CMK (cell line): ENCODE measurements at regions not wholly inside any gene's neighbourhood (a gene's known extent, or its start where the extent isn't known, plus 50 kb on each side); places are given as distances from the start of the nearest gene placed in this dataset.
"Not testable (repeated sequence)": the region's sequence is repeated elsewhere in the genome, so short reads cannot be mapped to it uniquely, and the experiment has no call there.

Experiments used
- DNase-seq: peaks from one replicate; pipeline ENCODE4 v3.0.0-alpha.2; 2010; ENCODE audit warnings: low read depth

DNA sequence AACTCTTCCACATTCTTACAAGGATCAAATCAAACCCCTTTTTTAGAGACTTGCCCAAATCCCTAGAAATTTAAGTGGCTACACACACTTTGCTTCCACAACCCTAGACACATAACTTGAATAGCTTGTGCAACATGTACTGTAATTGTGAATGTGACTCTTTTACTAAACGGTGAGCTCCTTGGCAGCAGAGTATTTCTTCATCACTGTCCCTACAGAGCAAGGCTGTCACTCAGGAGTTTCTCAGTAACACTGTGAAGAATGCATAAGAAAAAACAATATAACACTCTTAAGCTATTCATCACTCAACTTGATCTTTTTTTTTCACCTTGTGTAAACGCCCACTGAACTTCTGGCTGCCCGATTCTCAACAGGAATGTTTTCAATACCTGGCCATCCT is 53.8 kb upstream of the ADAMTS18 start:
- DNase-seq = no peak

DNA sequence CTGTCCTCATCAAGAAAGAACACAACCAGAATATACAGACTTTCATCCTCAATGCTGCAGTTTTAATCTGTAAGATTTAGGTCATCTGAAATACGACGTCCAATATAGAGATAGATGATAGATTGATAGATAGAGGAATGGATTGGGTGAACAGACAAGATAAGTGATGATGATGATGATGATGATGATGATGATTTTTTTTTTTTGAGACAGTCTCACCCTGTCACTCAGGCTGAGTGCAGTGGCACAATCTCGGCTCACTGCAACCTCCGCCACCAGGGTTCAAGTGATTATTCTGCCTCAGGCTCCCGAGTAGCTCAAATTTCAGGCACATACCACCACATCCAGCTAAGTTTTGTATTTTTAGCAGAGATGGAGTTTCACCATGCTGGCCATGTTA is 56.3 kb upstream of the ADAMTS18 start:
- DNase-seq = no peak

DNA sequence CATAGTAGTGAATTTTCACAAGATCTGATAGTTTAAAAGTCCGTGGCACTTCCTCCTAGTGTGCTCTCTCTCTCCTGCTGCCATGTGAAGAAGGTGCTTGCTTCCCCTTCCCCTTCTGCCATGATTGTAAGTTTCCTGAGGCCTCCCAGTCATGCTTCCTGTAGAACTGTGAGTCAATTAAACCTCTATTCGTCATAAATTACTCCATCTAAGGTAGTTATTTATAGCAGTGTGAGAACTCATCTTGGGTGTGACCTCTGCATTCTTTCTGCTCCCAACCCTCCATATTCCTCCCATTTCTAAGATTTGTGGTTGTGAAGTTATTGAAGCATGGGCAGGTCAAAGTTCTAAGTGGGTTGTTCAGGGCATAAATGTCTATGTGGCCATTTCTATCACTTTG is 62.1 kb upstream of the ADAMTS18 start:
- no peak for DNase-seq

DNA sequence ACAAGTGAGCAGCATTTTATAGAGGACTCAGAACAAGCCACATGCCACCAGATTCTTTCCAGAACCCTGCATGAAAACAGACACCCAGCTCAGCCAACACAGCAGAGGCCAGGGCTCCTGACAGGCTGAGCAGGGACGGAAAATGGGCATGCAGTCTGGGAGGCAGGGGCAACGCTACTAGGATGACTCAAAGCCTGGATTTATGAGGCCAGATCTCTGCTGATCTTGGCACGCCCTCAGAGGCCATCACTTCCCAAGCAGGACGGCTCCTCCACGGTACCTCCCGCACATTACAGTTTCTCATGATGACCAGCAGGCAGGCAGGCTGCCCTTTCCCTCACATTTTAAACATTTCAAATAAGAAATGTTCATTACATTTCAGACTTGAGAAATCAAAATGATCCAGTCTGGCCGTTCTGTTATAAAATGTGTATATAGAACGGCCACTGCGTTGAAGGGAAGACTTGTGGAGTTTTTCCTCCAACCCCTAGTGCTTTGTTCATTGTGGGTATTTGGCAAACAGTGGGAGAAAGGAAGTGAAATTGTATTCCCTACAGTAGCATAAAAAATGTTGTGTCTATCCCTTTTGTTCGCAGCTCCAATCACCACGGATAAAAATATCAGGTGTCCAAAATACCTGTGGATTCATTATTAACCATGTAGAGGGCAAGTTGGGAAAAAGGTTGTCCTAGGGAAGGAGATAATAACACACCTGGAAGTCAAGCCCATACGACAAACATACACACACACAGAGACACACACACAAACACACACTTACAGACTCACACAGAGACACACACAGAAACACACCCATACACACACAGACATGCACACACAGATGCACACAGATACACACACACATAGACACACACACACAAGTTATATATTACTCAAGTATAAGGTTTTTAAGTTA is 64.8 kb upstream of the ADAMTS18 start:
- DNase-seq = no peak

DNA sequence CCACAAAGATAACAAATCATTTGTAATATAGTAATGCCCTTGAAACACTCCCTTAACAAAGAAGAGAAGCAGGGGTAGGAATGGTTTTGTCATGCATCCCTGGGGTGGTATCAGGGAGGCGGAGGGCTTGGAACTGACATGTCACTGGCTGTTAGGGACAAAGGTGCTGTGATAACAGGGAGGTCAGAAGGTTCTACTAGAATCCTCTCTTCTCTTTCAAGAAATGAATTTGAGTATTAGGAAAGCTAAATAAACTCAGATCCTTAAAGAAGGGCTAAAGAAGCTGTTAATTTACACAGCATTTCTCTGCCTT is 65.4 kb upstream of the ADAMTS18 start:
- DNase-seq = no peak

DNA sequence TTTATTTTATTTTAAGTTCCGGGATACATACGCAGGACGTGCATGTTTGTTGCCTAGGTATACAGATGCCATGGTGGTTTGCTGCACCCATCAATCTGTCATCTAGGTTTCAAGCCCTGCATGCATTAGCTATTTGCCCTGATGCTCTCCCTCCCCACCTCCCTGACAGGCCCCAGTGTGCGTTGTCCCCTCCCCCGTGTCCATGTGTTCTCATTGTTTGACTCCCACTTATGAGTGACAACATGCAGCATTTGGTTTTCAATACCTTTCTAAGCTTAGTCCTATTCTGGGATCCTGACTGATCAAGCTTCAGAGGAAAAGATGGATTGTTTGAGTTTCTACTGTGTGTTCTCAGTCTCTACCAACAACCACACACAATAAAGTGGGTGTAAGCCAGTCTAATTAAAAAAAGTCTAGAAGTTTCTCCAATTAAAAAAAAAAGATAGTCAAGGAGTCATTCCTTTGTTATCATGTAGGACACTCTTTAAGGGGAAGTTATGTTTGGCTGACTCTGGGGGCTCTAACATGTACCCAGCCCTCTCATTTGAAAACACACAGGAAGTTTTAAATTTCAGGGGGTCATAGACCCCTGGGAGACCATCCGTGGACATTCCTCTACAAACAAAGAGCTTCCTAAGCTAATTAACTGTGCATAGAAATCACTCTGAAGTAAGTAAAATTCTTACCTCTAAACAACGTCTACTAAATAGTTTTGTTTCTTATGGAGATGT is 66.3 kb upstream of the ADAMTS18 start:
- DNase-seq = no peak

DNA sequence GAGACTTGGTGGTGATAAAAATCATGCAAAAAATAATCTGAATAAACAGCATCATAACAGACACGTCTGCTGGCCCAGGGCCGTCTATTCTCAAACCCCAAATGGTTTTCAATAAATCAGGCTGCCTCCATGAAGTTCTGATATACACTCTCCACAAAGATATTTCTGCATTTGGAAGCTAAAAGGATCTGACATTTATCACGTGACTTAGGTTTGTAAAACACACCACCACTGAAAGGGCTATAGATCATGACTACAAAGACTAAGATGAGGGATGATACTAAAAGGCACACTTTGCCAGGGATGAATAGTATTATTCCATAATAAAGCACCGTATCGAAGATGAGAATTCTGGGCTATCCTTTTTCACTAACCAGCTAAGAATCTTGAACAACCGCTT is 67.6 kb upstream of the ADAMTS18 start:
- DNase-seq = no peak

DNA sequence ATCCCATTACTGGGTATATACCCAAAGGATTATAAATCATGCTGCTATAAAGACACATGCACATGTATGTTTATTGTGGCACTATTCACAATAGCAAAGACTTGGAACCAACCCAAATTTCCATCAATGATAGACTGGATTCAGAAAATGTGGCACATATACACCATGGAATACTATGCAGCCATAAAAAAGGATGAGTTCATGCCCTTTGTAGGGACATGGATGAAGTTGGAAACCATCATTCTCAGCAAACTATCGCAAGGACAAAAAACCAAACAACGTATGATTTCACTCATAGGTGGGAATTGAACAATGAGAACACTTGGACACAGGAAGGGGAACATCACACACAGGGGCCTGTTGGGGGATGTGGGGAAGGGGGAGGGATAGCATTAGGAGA is 71.7 kb upstream of the ADAMTS18 start:
- DNase-seq = not testable (repeated sequence)

DNA sequence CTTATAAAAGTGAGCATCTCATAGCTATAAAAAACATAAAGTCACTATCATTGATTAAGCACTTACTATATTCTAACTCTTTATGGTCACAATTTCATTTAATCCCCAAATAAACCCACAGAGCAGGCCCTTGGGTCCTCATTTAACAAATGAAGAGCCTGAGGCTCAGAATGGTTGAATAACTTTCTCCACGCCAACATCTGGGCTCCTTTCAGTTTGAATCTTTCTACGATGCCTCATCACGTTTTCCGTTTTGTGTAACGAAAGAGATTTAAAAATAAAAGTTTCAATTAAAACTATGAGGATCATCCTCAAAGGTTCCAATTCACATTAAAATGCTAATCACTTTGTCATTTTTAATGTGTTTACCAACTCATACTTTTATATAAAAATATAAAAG is 74.2 kb upstream of the ADAMTS18 start:
- DNase-seq = no peak

DNA sequence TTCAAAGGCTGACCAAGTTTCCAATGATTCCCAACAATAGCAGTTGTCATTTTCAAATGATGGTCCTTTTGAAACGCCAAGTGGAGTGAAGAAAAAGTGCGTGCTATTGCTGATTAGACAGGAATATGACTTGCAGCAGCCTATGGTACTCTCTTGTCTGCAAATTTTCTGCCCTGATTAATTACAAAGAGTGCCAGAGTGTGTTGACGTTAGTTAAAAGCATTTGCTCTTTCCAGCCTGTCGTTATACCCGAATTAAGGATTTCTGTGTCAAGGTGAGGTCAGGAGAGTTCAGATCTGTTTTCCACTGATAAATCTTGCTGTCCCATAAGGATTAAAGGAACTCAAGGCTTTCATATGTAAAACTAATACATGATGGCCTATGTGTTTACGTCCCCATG is 75.0 kb upstream of the ADAMTS18 start:
- DNase-seq = no peak

DNA sequence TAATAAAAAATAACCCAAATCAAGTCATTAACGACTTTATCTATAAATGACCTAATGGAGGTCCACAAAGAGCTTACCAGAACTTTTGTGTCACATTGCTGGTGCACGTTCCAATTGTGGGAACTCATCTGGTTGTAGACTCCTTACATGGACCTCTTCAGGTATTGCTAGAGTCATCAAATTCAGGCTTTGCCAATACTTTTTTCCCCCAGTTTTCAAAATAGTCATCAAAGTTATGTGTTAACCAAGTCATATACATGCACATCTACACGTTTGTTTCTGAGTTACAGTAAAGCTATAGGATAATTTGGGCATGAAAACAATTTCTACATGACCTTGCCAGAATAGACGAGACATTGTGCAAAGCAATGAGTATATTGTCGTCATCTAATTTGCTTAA is 76.2 kb upstream of the ADAMTS18 start:
- no peak for DNase-seq

DNA sequence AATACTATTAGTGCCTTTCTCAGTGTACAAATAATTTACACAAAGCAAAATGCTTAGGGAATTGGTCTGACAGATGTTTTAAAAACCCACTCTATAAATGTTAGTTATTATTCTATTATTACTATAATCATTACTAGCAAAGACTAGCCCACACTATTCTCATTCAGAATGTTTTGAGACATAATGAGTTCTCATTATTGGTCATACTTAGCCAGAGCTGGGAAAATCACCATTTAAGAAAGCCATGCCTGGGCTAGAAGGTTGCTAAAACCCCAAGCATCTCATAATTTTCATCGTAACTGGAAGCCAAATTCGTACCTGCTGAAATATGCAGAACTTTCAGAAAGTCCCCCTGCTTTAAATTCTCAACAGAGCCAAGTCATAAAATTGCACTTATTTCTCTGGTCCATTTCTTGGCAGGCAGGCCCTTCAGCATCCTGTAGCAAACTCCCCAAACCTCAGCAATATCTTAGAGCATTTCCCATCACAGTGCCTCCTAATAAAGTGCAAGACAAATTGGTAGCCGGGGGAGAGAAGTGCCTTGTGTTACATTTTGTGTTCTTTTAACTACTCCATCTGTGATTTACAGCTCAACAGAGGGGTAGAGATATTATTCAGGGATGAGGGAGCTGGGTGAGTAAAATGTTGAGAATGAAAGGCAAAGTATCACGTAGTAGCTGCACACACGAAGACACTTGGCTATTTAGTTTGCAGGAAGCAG is 79.8 kb upstream of the ADAMTS18 start:
- DNase-seq = no peak

DNA sequence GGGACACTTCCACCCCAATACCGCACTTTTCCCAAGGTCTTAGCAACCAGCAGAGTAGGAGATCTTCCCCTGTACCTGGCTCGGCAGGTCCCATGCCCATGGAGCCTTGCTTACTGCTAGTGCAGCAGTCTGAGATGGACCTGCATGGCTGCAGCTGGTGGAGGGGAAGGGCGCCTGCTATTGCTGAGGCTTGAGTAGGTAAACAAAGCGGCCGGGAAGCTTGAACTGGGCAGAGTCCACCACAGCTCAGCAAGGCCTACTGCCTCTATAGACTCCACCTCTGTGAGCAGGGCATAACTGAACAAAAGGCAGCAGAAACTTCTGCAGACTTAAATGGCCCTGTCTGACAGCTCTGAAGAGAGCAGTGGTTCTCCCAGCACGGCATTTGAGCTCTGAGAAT is 90.4 kb upstream of the ADAMTS18 start:
- DNase-seq = not testable (repeated sequence)

DNA sequence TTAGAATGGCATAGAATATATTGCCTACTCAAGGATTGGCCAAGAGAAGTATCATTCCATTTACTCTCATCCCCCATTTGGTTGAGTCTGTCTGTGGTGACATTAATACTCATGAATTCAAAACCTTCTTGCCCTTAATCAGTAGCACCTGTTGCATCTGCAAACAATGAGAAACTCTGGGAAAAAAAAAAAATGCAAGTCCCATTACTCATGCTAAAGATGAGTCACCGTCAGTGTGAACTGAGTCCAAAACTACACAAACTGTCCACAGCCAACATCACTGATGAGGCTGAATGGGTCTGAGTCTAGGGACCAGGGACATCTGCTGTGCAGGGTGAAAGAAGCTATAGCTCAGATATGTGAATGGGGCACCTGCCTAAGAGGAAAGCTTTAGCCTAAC is 96.9 kb upstream of the ADAMTS18 start:
- DNase-seq = no peak

DNA sequence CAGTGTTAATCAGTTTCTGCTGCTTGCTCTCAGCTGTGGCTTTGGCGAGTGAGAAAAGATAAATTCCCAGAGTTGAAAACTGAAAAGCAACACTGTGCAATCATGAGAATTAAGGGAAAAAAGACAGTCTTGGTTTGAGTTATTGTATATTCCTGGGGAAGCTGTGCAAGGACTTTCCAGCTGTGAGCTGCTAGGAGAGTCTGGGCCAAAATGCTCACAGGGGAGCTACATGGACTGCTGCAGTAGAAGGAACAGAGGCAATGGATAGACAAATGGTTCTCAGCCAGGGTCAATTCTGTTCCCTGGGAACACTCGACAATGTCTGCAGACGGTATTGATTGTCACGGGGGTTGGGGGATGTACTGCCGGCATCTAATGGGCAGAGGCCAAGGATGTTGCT is 102.0 kb upstream of the ADAMTS18 start:
- no peak for DNase-seq

DNA sequence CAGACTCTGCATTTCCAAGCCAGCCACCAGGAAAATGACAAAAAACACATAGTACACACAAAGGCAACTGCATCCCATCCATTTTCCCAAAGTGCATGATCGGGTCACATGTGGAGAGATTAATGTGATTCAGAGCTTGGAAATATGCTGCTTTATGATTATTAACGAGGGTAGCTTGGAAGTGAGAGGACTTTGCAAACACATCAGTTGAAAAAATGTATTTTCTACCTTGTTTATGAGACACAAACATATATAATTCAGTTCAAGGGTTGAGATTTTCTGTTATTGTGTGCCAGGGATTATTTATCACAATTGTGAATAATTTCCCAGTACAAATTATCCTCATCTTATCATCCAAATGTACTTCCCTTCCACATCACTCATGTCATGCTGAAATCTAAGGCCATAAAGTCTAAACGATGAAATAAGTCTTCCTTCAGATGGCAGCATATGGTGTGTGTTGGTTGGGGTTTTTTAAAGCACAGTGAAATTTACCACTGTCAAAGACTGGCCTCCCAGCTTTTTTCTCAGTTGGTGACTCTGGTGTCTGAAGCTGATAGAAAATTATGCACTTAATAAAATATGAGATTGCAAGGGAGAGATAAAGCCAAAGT is 104.7 kb upstream of the ADAMTS18 start:
- DNase-seq = no peak

DNA sequence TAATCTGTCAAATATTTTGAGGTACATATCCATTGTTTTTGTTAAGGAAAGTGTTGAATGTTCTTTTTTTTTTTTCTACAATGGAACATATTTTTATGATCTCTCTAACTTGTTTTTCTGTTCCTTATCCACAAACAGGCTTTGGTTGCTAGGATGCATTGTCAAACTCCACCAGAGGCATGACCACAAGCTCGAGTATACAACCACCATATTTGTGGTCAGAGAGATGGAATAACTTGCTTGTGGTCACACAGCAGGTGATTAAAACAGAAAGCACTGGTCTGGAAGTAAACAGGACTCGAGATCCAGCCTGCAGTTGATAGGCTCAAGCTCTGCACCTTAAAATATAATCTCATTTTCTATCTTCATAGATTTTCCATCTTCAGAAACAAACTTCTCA is 105.8 kb upstream of the ADAMTS18 start:
- peak; percentile 2 for DNase-seq

DNA sequence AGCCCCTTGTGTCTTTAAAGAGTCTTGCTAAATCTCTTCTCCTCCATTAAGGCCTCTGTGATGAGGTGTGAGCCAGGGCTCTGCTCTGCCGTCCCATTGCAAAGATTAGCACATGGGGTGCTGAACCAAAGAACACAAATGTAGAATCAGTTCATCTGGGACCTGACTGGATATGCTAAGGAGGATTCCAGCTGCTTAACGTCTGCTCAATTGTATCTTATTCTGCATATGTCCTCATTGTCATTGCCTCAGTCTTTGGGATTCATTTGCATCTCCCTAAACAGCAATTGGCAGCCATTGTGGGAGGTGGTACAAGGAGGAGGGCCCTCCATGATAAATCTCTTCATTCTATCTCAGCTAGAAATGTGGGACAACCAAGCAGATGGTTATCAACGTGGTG is 106.3 kb upstream of the ADAMTS18 start:
- no peak for DNase-seq

DNA sequence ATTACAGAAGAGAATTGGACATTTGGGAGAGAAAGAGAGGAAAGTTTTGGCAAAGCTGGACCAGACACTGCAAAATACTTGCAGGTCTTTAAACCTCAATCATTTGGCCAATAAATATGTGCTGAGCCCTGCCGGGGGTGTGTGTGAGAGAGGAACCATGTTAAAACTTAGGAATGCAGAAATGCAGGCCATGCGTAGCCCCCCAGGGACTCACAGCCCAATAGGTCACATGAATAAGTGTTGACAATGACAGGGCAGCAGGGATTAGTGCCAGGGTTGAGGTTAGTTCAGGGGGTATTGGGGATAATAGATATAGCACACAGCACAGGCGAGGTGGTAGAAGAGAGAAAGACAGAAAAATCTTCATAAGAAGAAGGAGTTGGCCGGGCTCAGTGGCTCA is 113.3 kb upstream of the ADAMTS18 start:
- DNase-seq = no peak

DNA sequence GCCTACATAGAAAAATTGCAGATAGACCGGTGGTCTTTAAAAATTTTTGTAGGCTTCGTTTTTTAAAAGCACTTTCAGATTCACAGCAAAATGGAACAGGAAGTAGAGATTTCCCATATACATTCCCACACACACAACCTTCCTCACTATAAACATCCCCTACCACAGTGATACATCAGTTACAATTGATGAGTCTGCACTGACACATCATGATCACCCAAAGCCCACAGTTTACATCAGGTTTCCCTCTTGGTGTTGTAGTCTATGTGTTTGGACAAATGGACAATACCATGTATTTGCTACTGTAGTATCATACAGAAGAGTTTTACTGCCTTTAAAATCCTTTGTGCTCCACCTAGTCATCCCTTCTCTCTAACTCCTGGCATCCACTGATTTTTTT is 113.9 kb upstream of the ADAMTS18 start:
- DNase-seq = no peak

DNA sequence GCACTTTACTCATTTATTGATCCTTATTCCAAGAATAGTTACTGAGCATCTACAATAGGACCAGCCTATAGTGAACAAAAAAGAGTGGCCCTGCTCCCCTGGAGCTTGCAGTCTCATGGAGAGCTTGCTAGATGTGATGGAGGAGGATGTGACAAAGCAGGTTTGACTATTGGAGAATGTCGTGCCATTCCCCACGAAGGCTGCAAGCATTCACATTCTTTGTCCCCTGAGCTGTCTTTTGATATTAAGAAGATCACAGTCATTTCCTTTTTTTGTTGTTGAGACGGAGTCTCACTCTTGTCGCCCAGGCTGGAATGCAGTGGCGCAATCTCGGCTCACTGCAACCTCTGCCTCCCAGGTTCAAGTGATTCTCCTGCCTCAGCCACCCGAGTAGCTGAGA is 115.0 kb upstream of the ADAMTS18 start:
- no peak for DNase-seq

DNA sequence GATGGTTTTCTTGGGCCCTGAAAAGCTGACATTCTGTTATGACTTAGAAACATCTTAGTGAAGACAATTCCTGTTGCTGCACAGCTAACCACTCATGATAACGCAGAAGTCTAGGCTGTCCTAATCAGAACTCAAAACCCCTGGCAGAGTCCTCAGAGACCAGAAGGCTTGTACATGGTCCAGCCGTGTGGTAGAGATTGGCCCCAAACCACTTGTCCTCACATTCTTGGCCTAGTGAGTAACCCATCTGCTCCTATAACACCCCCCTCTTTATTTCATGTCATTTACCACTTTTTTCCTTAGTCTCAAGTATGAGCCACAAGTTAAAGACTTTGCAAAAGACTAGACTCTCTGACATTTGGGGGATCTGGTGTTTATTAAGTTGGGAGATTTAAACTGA is 116.5 kb upstream of the ADAMTS18 start:
- no peak for DNase-seq

DNA sequence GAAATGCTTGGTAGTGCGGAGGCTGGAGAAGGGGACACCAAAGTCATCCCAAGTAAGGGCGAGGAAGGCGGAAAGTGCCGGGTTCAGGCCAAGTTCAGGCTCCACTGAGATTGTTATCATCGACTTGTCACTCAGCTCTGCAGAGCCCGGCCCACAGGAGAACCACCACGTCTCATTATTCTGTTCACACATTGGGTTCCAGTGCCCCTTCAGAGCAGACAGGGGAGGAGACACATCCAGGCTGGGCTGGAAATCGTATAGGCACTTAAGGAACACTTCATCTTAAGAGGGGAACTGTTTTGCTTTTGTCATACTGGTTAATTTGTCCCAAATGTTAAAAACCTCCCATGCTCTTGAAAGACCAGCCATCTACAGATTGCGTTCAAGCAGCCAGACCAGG is 118.3 kb upstream of the ADAMTS18 start:
- no peak for DNase-seq
